Gastrocnemius medialis (tissue), 4 donors: ENCODE measurements at regions not wholly inside any gene's neighbourhood (a gene's known extent, or its start where the extent isn't known, plus 50 kb on each side); places are given as distances from the start of the nearest gene placed in this dataset.

Experiments
- ATAC-seq, 2 donors: fragments of 150-250 bp; one replicate each; pipeline ENCODE4 v1.9.1; 2016
- DNase-seq, 2 donors: peaks; one replicate each; pipeline ENCODE4 v3.0.0-alpha.2; 2019
- H3K27ac ChIP-seq, 4 donors: fragments of 200-600 bp; sonication (generic); 1 replicate in 1 of 4; 2 replicates in 3 of 4; pipeline ENCODE4 v1.5.1; 2016 to 2018; ENCODE audit warnings: mild to moderate bottlenecking in 2 of 4, moderate library complexity in 1 of 4
- H3K27me3 ChIP-seq, 3 donors: fragments of 200-600 bp; sonication (generic) in 2 of 3; 1 replicate in 1 of 3; 2 replicates in 2 of 3; pipeline versions ENCODE4 v1.5.1 to v1.6.0; 2016 to 2019; ENCODE audit warnings: mild to moderate bottlenecking in 1 of 3, moderate library complexity in 1 of 3
- H3K36me3 ChIP-seq, 2 donors: fragments of 200-600 bp; sonication (generic) in 1 of 2; one replicate each; pipeline ENCODE4 v1.5.1; 2017 to 2018
- H3K4me1 ChIP-seq, 2 donors: fragments of 200-600 bp; sonication (generic) in 1 of 2; one replicate each; pipeline ENCODE4 v1.5.1; 2016 to 2017; ENCODE audit warnings: mild to moderate bottlenecking in 2 of 2
- H3K4me3 ChIP-seq, 4 donors: fragments of 200-600 bp; sonication (generic) in 3 of 4; 1 replicate in 1 of 4; 2 replicates in 3 of 4; pipeline ENCODE4 v1.5.1; 2016 to 2019; ENCODE audit warnings: mild to moderate bottlenecking in 2 of 4
- H3K9me3 ChIP-seq, 3 donors: fragments of 200-600 bp; sonication (generic) in 2 of 3; 1 replicate in 1 of 3; 2 replicates in 2 of 3; pipeline ENCODE4 v1.5.1; 2016 to 2019
- POLR2A ChIP-seq, 2 donors: fragments of 450-650 bp; IDR thresholded peaks; one replicate each; pipeline ENCODE4 v1.6.1; 2017; ENCODE audit warnings: antibody characterized with exemption in 2 of 2, mild to moderate bottlenecking in 2 of 2, moderate library complexity in 2 of 2
- in situ Hi-C, 4 donors: fragments of 200-750 bp; cut with MboI; loops; one replicate each; pipeline versions ENCODE4 v1.15.0 to v1.8.0; 2017; ENCODE audit warnings: low sequenced_read_pairs in 4 of 4
- intact Hi-C: fragments of 100-400 bp; cut with DNase I; formaldehyde crosslinking; loops from one replicate; pipeline ENCODE4 v1.15.1; 2023; ENCODE audit warnings: low total_unique reads
- TF ChIP-seq, protein P1 (sequence below), 5 experiments: fragments of 450-650 bp in 3 of 5; fragments of 200-600 bp in 2 of 5; sonication (generic) in 2 of 5; IDR thresholded peaks in 4 of 5; conservative IDR thresholded peaks in 1 of 5; 1 replicate in 4 of 5; 2 replicates in 1 of 5; pipeline ENCODE4 v1.5.1; 2016 to 2019; ENCODE audit warnings: antibody characterized with exemption in 5 of 5, mild to moderate bottlenecking in 3 of 5, moderate library complexity in 3 of 5

GRCh38 chr11:92717240-92717639 lies 252.2 kb upstream of the MTNR1B start:
- no peaks in the 10 kb centered on the region for H3K4me1 ChIP-seq
- DNase-seq (no peak), ATAC-seq (no peak)
- no peaks in the 10 kb centered on the region for H3K36me3 ChIP-seq
- H3K27ac ChIP-seq = no peak overlapping the region
- TF ChIP-seq POLR2A (IDR thresholded peaks at IDR 0.05) = no peak
- TF ChIP-seq, protein P1, sequence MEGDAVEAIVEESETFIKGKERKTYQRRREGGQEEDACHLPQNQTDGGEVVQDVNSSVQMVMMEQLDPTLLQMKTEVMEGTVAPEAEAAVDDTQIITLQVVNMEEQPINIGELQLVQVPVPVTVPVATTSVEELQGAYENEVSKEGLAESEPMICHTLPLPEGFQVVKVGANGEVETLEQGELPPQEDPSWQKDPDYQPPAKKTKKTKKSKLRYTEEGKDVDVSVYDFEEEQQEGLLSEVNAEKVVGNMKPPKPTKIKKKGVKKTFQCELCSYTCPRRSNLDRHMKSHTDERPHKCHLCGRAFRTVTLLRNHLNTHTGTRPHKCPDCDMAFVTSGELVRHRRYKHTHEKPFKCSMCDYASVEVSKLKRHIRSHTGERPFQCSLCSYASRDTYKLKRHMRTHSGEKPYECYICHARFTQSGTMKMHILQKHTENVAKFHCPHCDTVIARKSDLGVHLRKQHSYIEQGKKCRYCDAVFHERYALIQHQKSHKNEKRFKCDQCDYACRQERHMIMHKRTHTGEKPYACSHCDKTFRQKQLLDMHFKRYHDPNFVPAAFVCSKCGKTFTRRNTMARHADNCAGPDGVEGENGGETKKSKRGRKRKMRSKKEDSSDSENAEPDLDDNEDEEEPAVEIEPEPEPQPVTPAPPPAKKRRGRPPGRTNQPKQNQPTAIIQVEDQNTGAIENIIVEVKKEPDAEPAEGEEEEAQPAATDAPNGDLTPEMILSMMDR (IDR thresholded peaks at IDR 0.05 in 4 of 5, conservative IDR thresholded peaks at IDR 0.05 in 1 of 5) = no peak
- intact Hi-C loops (no loop called here), in situ Hi-C loops (loop anchor here in 1 of 4 donors (10.0 kb wide), 1 partner anchor 58 kb away; no protein-coding TSS in a partner anchor)
- H3K9me3 ChIP-seq = no peaks in the 10 kb centered on the region
- H3K27me3 ChIP-seq = no peaks in the 10 kb centered on the region
- H3K4me3 ChIP-seq = no peak overlapping the region

GRCh38 chr11:92720385-92720784 lies 249.1 kb upstream of the MTNR1B start:
- no peak for DNase-seq
- Histone ChIP-seq H3K27me3 (no peaks in the 10 kb centered on the region), H3K4me3 (no peak overlapping the region), H3K4me1 (no peaks in the 10 kb centered on the region), H3K9me3 (no peaks in the 10 kb centered on the region), H3K27ac (no peak overlapping the region), H3K36me3 (no peaks in the 10 kb centered on the region)
- TF ChIP-seq, protein P1 (IDR thresholded peaks at IDR 0.05 in 4 of 5, conservative IDR thresholded peaks at IDR 0.05 in 1 of 5) = no peak
- ATAC-seq = no peak
- in situ Hi-C loops (no loop called here), intact Hi-C loops (no loop called here)

- in situ Hi-C loops = no loop called here
Measured at GRCh38 chr11:92725352-92725751, 244.1 kb upstream of the MTNR1B start.

DNA sequence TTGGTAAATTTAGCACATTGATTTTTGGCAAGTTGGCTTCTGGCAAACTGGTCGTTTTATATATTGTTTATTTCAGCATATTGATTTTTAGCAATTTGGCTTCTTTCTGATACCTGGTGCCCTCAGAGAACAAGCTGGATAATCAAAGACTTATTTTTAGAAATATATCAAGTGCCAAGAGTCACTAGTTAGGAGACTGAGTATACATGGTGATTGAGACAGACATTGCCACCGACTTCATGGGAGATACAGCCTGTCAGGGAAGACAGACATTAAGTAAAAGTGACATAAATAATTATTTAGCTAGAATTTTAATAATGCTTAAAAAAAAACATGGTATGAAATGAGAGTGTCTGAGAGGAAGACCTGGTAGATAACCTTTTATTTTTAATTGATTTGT lies 242.3 kb upstream of the MTNR1B start:
- no peak for TF ChIP-seq POLR2A (IDR thresholded peaks at IDR 0.05)
- TF ChIP-seq, protein P1 (IDR thresholded peaks at IDR 0.05 in 4 of 5, conservative IDR thresholded peaks at IDR 0.05 in 1 of 5) = no peak
- no peak overlapping the region for H3K27ac ChIP-seq
- intact Hi-C loops = no loop called here
- DNase-seq (no peak), ATAC-seq (no peak)
- H3K36me3 ChIP-seq = no peaks in the 10 kb centered on the region
- no peaks in the 10 kb centered on the region for H3K4me1 ChIP-seq
- no peak overlapping the region for H3K4me3 ChIP-seq
- in situ Hi-C loops = no loop called here
- no peaks in the 10 kb centered on the region for H3K27me3 ChIP-seq
- H3K9me3 ChIP-seq = no peaks in the 10 kb centered on the region

More at GRCh38 chr11:92725352-92725751, 244.1 kb upstream of the MTNR1B start:
- TF ChIP-seq, protein P1 (IDR thresholded peaks at IDR 0.05 in 4 of 5, conservative IDR thresholded peaks at IDR 0.05 in 1 of 5) = no peak
- TF ChIP-seq POLR2A (IDR thresholded peaks at IDR 0.05) = no peak
- H3K9me3 ChIP-seq = no peaks in the 10 kb centered on the region
- H3K27ac ChIP-seq = no peak overlapping the region
- intact Hi-C loops = no loop called here
- DNase-seq (no peak), ATAC-seq (no peak)
- no peaks in the 10 kb centered on the region for H3K36me3 ChIP-seq
- no peaks in the 10 kb centered on the region for H3K27me3 ChIP-seq
- H3K4me1 ChIP-seq = no peaks in the 10 kb centered on the region
- no peak overlapping the region for H3K4me3 ChIP-seq

GRCh38 chr11:92727769-92728168 lies 241.7 kb upstream of the MTNR1B start:
- H3K27ac ChIP-seq = no peak overlapping the region
- no peak for ATAC-seq
- no peak for DNase-seq
- intact Hi-C loops = no loop called here
- H3K36me3 ChIP-seq = no peaks in the 10 kb centered on the region
- in situ Hi-C loops = no loop called here
- H3K27me3 ChIP-seq = no peaks in the 10 kb centered on the region
- no peaks in the 10 kb centered on the region for H3K4me1 ChIP-seq
- no peak overlapping the region for H3K4me3 ChIP-seq
- no peaks in the 10 kb centered on the region for H3K9me3 ChIP-seq
- TF ChIP-seq, protein P1 (IDR thresholded peaks at IDR 0.05 in 4 of 5, conservative IDR thresholded peaks at IDR 0.05 in 1 of 5) = no peak
- TF ChIP-seq POLR2A (IDR thresholded peaks at IDR 0.05) = no peak
